Activated naive CD4-positive, alpha-beta T cell treated with anti-CD3 and anti-CD28 coated beads, Interleukin-2, amount 10 ng/mL, durations not matched to agents 7 days and 5 days (primary cell): ENCODE measurements at regions not wholly inside any gene's neighbourhood (a gene's known extent, or its start where the extent isn't known, plus 50 kb on each side); places are given as distances from the start of the nearest gene placed in this dataset.

Experiments used
- CTCF ChIA-PET: fragments of 350-600 bp; sonication (Branson Sonifier 250); formaldehyde crosslinking; loops from one replicate; lab custom pipeline; 2021; ENCODE audit warnings: antibody characterized with exemption; lab: Charles Lee
- DNase-seq: peaks from one replicate; pipeline ENCODE4 v3.0.0-alpha.2; 2020
- H3K27ac Mint-ChIP-seq: one replicate; pipeline ENCODE4 v1.8.0; 2021; ENCODE audit warnings: mild to moderate bottlenecking, moderate library complexity, mixed read lengths
- H3K27me3 Mint-ChIP-seq: one replicate; pipeline ENCODE4 v1.8.0; 2021; ENCODE audit warnings: mild to moderate bottlenecking, mixed read lengths
- H3K36me3 Mint-ChIP-seq: one replicate; pipeline ENCODE4 v1.8.0; 2021; ENCODE audit warnings: mixed read lengths
- H3K4me1 Mint-ChIP-seq: one replicate; pipeline ENCODE4 v1.8.0; 2021; ENCODE audit warnings: mixed read lengths
- H3K4me3 Mint-ChIP-seq: one replicate; pipeline ENCODE4 v1.8.0; 2021; ENCODE audit warnings: mild to moderate bottlenecking, moderate library complexity, mixed read lengths
- H3K9me3 Mint-ChIP-seq: one replicate; pipeline ENCODE4 v1.8.0; 2021; ENCODE audit warnings: mixed read lengths

- DNase-seq: peak; percentile 40
Observed at GRCh38 chr14:60349663-60350365, 100.8 kb downstream of the PPM1A start.

GRCh38 chr14:60350366-60350720 lies 101.3 kb downstream of the PPM1A start:
- Mint-ChIP-seq H3K27me3 (peaks cover 8% of the 10 kb centered on the region), H3K4me3 (no peak overlapping the region), H3K27ac (no peak overlapping the region), H3K4me1 (no peaks in the 10 kb centered on the region), H3K36me3 (no peaks in the 10 kb centered on the region), H3K9me3 (no peaks in the 10 kb centered on the region)
- CTCF ChIA-PET: interaction anchor here (0.7 to 3.9 kb wide), 16 partner anchors 9 to 902 kb away, joined by 3 to 15 read pairs (median 4); partner anchors contain the start of gene PPM1A
- DNase-seq: no peak

More at GRCh38 chr14:60349663-60350365, 100.8 kb downstream of the PPM1A start:
- H3K9me3 Mint-ChIP-seq: no peaks in the 10 kb centered on the region
- no peaks in the 10 kb centered on the region for H3K4me1 Mint-ChIP-seq
- no peak overlapping the region for H3K27ac Mint-ChIP-seq
- peaks cover 8% of the 10 kb centered on the region for H3K27me3 Mint-ChIP-seq
- CTCF ChIA-PET: interaction anchor here (0.7 to 3.9 kb wide), 16 partner anchors 9 to 903 kb away, joined by 3 to 15 read pairs (median 4); partner anchors contain the start of gene PPM1A
- H3K4me3 Mint-ChIP-seq: no peak overlapping the region
- H3K36me3 Mint-ChIP-seq: no peaks in the 10 kb centered on the region

GRCh38 chr14:60353420-60353819 lies 104.4 kb downstream of the PPM1A start:
- Mint-ChIP-seq H3K9me3 (no peaks in the 10 kb centered on the region), H3K27me3 (peaks cover 8% of the 10 kb centered on the region), H3K36me3 (no peaks in the 10 kb centered on the region), H3K4me3 (no peak overlapping the region), H3K4me1 (no peaks in the 10 kb centered on the region), H3K27ac (no peak overlapping the region)
- CTCF ChIA-PET: no interaction called here
- DNase-seq: no peak

GRCh38 chr14:60355768-60356167 lies 106.7 kb downstream of the PPM1A start:
- no peak for DNase-seq
- Mint-ChIP-seq H3K27me3 (no peaks in the 10 kb centered on the region), H3K9me3 (no peaks in the 10 kb centered on the region), H3K27ac (no peak overlapping the region), H3K4me3 (no peak overlapping the region), H3K36me3 (no peaks in the 10 kb centered on the region), H3K4me1 (no peaks in the 10 kb centered on the region)
- CTCF ChIA-PET: interaction anchor here (1.2 kb wide), 1 partner anchor 24 kb away, joined by 3 read pairs; no protein-coding TSS in a partner anchor

GRCh38 chr14:60356386-60356785 lies 107.4 kb downstream of the PPM1A start:
- Mint-ChIP-seq H3K9me3 (no peaks in the 10 kb centered on the region), H3K4me3 (no peak overlapping the region), H3K36me3 (no peaks in the 10 kb centered on the region), H3K4me1 (no peaks in the 10 kb centered on the region), H3K27me3 (no peaks in the 10 kb centered on the region), H3K27ac (no peak overlapping the region)
- CTCF ChIA-PET: interaction anchor here (1.2 kb wide), 1 partner anchor 24 kb away, joined by 3 read pairs; no protein-coding TSS in a partner anchor
- DNase-seq: no peak

GRCh38 chr14:60356906-60357550 lies 108.0 kb downstream of the PPM1A start:
- Mint-ChIP-seq H3K36me3 (no peaks in the 10 kb centered on the region), H3K4me1 (no peaks in the 10 kb centered on the region), H3K27me3 (no peaks in the 10 kb centered on the region), H3K4me3 (no peak overlapping the region), H3K9me3 (no peaks in the 10 kb centered on the region), H3K27ac (no peak overlapping the region)
- no peak for DNase-seq
- CTCF ChIA-PET: no interaction called here

GRCh38 chr14:60357551-60358149 lies 108.6 kb downstream of the PPM1A start:
- no peak for DNase-seq

GRCh38 chr14:60363275-60363674 lies 114.3 kb downstream of the PPM1A start:
- DNase-seq: no peak
- H3K27ac Mint-ChIP-seq: no peak overlapping the region
- no peaks in the 10 kb centered on the region for H3K4me1 Mint-ChIP-seq
- CTCF ChIA-PET: interaction anchor here (0.6 kb wide), 1 partner anchor 179 kb away, joined by 4 read pairs; no protein-coding TSS in a partner anchor
- H3K36me3 Mint-ChIP-seq: no peaks in the 10 kb centered on the region
- no peaks in the 10 kb centered on the region for H3K9me3 Mint-ChIP-seq
- H3K4me3 Mint-ChIP-seq: no peak overlapping the region
- peaks cover 6% of the 10 kb centered on the region for H3K27me3 Mint-ChIP-seq

More at GRCh38 chr14:60357551-60358149, 108.6 kb downstream of the PPM1A start:
- no peak overlapping the region for H3K4me3 Mint-ChIP-seq
- H3K36me3 Mint-ChIP-seq: no peaks in the 10 kb centered on the region
- no peaks in the 10 kb centered on the region for H3K4me1 Mint-ChIP-seq
- no peaks in the 10 kb centered on the region for H3K9me3 Mint-ChIP-seq
- no peaks in the 10 kb centered on the region for H3K27me3 Mint-ChIP-seq
- CTCF ChIA-PET: no interaction called here
- H3K27ac Mint-ChIP-seq: no peak overlapping the region

GRCh38 chr14:60363687-60364086 lies 114.7 kb downstream of the PPM1A start:
- Mint-ChIP-seq H3K27ac (no peak overlapping the region), H3K4me3 (no peak overlapping the region), H3K9me3 (no peaks in the 10 kb centered on the region), H3K36me3 (no peaks in the 10 kb centered on the region), H3K4me1 (no peaks in the 10 kb centered on the region), H3K27me3 (peaks cover 6% of the 10 kb centered on the region)
- CTCF ChIA-PET: no interaction called here
- no peak for DNase-seq

GRCh38 chr14:60381909-60382308 lies 104.0 kb downstream of the C14orf39 start:
- Mint-ChIP-seq H3K27ac (no peak overlapping the region), H3K9me3 (no peaks in the 10 kb centered on the region), H3K36me3 (no peaks in the 10 kb centered on the region), H3K4me3 (no peak overlapping the region), H3K27me3 (no peaks in the 10 kb centered on the region), H3K4me1 (no peaks in the 10 kb centered on the region)
- CTCF ChIA-PET: no interaction called here
- DNase-seq: no peak
